ENCODE measurements at regions not wholly inside any gene's neighbourhood (a gene's known extent, or its start where the extent isn't known, plus 50 kb on each side); places are given as distances from the start of the nearest gene placed in this dataset.

DNA sequence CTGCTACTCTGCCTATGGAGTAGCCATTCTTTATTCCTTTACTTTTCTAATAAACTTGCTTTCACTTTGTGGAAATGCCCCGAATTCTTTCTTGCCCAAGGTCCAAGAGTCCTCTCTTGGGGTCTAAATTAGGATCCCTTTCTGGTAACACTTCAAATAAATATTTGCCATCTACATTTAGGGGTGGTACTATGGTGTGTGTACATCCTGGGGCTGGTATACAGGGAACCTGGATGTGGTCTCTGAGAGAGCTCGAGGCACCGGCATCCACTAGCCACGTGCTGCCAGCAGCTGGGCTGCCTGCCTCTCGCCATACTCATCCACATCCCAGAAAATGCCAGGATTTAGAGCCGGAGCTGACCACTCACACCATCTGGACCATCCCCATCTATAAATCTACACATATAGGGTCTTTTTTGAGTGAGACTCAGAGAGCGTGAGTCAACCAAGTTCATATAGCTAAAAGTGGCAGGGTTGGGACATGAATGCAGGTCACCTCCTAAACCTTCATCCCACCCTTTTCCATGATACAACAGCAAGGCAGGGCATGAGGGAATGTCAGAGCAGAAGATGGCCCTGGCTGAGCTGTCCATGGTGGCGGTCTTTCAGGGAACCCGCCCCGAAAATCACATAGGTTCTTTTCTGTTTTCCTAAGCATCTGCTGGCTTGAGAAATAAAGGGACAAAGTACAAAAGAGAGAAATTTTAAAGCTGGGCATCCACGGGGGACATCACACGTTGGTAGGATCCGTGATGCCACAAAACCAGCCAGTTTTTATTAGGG lies 76.6 kb upstream of the F3 start:
- intact Hi-C loops (cut with DNase I), result no loop called here
- Histone ChIP-seq H3K9ac (ENCODE audit: low read depth in 2 of 2, low read length in 2 of 2) (no peak overlapping the region), H3K27ac (no peak overlapping the region), H3K9me3 (no peaks in the 10 kb centered on the region), H3K27me3 (no peaks in the 10 kb centered on the region), H3K4me1 (peaks cover 17% of the 10 kb centered on the region), H3K4me3 (no peak overlapping the region), H3K36me3 (no peaks in the 10 kb centered on the region)
- TF ChIP-seq, protein P1, sequence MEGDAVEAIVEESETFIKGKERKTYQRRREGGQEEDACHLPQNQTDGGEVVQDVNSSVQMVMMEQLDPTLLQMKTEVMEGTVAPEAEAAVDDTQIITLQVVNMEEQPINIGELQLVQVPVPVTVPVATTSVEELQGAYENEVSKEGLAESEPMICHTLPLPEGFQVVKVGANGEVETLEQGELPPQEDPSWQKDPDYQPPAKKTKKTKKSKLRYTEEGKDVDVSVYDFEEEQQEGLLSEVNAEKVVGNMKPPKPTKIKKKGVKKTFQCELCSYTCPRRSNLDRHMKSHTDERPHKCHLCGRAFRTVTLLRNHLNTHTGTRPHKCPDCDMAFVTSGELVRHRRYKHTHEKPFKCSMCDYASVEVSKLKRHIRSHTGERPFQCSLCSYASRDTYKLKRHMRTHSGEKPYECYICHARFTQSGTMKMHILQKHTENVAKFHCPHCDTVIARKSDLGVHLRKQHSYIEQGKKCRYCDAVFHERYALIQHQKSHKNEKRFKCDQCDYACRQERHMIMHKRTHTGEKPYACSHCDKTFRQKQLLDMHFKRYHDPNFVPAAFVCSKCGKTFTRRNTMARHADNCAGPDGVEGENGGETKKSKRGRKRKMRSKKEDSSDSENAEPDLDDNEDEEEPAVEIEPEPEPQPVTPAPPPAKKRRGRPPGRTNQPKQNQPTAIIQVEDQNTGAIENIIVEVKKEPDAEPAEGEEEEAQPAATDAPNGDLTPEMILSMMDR (IDR thresholded peaks at IDR 0.05), result no peak
- peak; percentile 12 for DNase-seq

DNA sequence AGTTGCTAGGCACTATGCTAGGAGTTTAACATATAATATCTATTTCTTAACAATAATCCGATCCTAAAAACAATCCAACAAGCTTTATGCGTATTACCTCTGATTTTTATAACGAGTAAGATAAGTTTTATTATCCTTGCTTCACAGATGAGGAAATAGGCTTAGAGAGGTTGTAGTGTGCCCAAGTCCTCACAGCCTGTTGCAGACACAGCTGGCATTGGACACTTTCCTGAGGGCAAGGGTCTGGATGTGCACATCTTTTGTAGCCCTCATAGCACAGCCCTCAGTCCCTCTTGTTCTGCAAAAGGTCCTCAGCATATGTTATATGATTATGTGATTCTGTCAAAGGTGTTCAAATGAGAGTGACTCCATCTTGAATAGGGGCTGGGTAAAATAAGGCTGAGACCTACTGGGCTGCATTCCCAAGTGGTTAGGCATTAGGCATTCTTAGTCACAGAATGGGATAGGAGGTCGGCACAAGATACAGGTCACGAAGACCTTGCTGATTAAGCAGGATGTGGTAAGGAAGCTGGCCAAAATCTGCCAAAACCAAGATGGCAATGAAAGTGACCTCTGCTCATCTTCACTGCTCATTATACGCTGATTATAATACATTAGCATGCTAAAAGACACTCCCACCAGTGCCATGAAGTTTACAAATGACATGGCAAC lies 75.7 kb upstream of the F3 start:
- TF ChIP-seq, protein P1 (IDR thresholded peaks at IDR 0.05), result no peak
- Histone ChIP-seq H3K4me1 (peaks cover 21% of the 10 kb centered on the region), H3K27ac (peak overlapping the region; percentile 42), H3K36me3 (no peaks in the 10 kb centered on the region), H3K9me3 (no peaks in the 10 kb centered on the region), H3K27me3 (no peaks in the 10 kb centered on the region), H3K4me3 (no peak overlapping the region), H3K9ac (ENCODE audit: low read depth in 2 of 2, low read length in 2 of 2) (no peak overlapping the region)
- intact Hi-C loops (cut with DNase I), result no loop called here
- DNase-seq, result no peak

DNA sequence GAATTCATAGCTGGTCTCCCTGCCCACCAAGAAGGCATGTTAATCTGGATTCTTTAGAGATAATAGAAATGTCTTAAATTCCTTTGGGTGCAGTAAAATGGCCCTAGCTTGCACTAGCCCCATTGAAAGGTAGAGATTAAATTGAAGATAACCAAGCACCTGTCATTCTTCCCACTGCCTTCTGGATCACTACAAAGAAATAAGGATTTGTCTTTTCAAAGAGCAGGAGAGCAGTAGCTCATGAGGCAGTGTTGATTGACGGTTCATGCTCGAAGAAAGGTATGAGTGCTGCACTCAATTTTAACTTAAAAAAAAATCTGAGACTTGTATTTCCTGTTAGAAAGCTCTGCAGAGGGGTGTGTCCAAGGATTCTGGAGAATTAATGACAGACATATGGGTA lies 74.9 kb upstream of the F3 start:
- TF ChIP-seq, protein P1 (IDR thresholded peaks at IDR 0.05), result no peak
- H3K9ac ChIP-seq (ENCODE audit: low read depth in 2 of 2, low read length in 2 of 2), result no peak overlapping the region

DNA sequence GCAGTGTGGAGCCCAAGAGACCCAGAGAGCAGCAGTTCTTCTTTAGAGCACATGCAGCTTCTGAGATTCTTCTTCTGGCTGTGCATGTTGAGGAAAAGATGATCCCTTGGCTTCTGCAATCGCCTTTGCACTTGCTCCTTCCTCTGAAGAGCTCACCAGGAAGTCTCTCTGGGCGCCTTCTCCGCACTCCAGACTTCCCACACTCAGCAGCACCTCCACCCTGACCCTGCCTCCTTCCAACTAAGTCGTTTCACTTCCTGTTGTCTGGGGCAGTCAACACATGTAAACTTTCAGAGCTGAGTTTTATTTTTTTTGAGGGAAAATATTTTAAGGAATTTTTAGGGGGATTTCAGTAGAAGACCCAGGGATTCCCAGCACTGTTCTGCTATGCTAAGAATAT lies 73.4 kb upstream of the F3 start:
- Histone ChIP-seq H3K9me3 (no peaks in the 10 kb centered on the region), H3K4me3 (no peak overlapping the region), H3K4me1 (peaks cover 21% of the 10 kb centered on the region), H3K36me3 (no peaks in the 10 kb centered on the region), H3K27ac (peak overlapping the region; percentile 42), H3K27me3 (no peaks in the 10 kb centered on the region), H3K9ac (ENCODE audit: low read depth in 2 of 2, low read length in 2 of 2) (peak overlapping the region in 1 of 2 donors; percentile 4)
- intact Hi-C loops (cut with DNase I), result no loop called here
- DNase-seq, result peak; percentile 83
- TF ChIP-seq, protein P1 (IDR thresholded peaks at IDR 0.05), result no peak

More for the DNA sequence above, 74.9 kb upstream of the F3 start:
- Histone ChIP-seq H3K4me3 (no peak overlapping the region), H3K9me3 (no peaks in the 10 kb centered on the region), H3K27me3 (no peaks in the 10 kb centered on the region), H3K36me3 (no peaks in the 10 kb centered on the region), H3K27ac (peak overlapping the region; percentile 42), H3K4me1 (peaks cover 28% of the 10 kb centered on the region)
- intact Hi-C loops (cut with DNase I), result no loop called here
- no peak for DNase-seq

DNA sequence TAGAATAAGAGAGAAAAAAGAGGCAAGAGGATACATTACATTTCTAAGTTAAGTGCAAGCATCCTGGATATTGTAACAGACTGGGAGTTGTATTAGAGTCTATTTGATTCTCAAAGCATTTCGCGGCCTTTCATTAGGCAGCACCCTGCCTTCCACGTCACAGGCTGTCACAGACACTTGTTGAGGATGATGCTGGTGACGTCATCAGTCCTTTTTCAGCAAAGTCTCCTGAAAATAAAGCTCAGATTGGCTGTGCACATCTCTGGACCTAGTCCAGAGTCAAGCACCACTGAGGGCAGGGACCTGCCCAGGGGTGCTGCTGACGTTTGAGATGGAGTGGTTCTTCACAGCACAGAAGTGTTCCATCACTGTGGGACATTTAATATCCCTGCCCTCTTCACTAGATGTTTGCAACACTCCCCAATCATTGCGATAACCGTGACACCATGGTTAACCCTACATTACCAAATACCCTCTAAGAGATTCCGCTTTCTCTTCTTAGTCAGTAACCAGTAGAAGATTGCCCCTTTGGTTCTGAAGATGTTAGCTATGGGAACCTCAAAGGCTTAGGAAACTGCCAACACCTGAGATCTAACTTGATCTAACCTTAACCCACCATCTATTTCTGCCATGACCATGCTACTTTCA lies 72.7 kb upstream of the F3 start:
- H3K9ac ChIP-seq (ENCODE audit: low read depth in 2 of 2, low read length in 2 of 2), result peak overlapping the region in 1 of 2 donors; percentile 4
- H3K27me3 ChIP-seq, result no peaks in the 10 kb centered on the region
- no peak overlapping the region for H3K4me3 ChIP-seq
- TF ChIP-seq, protein P1 (IDR thresholded peaks at IDR 0.05), result no peak
- no peak for DNase-seq
- H3K9me3 ChIP-seq, result no peaks in the 10 kb centered on the region
- H3K27ac ChIP-seq, result peak overlapping the region; percentile 42
- H3K4me1 ChIP-seq, result peaks cover 21% of the 10 kb centered on the region
- no peaks in the 10 kb centered on the region for H3K36me3 ChIP-seq
- intact Hi-C loops (cut with DNase I), result no loop called here

All from colonic mucosa (tissue), 4 donors.